Stimulated activated CD8-positive, alpha-beta memory T cell treated with anti-CD3 and anti-CD28 coated beads, Interleukin-2, amount 100 ng/mL, for 48 hours (primary cell): ENCODE measurements at regions not wholly inside any gene's neighbourhood (a gene's known extent, or its start where the extent isn't known, plus 50 kb on each side); places are given as distances from the start of the nearest gene placed in this dataset.
"Not testable (repeated sequence)": the region's sequence is repeated elsewhere in the genome, so short reads cannot be mapped to it uniquely, and the experiment has no call there.

Experiments
- DNase-seq, 2 donors: peaks; one replicate each; pipeline ENCODE4 v3.0.0-alpha.2; 2020; ENCODE audit warnings: low read depth in 2 of 2

GRCh38 chr12:113573148-113573547 is 101.5 kb upstream of the LHX5 start:
- no peak for DNase-seq

GRCh38 chr12:113571713-113572112 is 100.0 kb upstream of the LHX5 start:
- DNase-seq = no peak

- no peak for DNase-seq
Measured at GRCh38 chr12:113569806-113570205, 98.1 kb upstream of the LHX5 start.

- DNase-seq = no peak
Measured at GRCh38 chr12:113568021-113568420, 96.3 kb upstream of the LHX5 start.

- DNase-seq = no peak
Measured at GRCh38 chr12:113565368-113565767, 93.7 kb upstream of the LHX5 start.

- no peak for DNase-seq
Measured at GRCh38 chr12:113561068-113561780, 89.6 kb upstream of the LHX5 start.

- DNase-seq = no peak
Measured at GRCh38 chr12:113559466-113559865, 87.8 kb upstream of the LHX5 start.

GRCh38 chr12:113555226-113555625 is 83.6 kb upstream of the LHX5 start:
- no peak for DNase-seq

- DNase-seq = no peak
Measured at GRCh38 chr12:113552760-113553159, 81.1 kb upstream of the LHX5 start.

GRCh38 chr12:113551563-113551962 is 79.9 kb upstream of the LHX5 start:
- no peak for DNase-seq

- no peak for DNase-seq
Measured at GRCh38 chr12:113548467-113548866, 76.8 kb upstream of the LHX5 start.

GRCh38 chr12:113546916-113547863 is 75.5 kb upstream of the LHX5 start:
- DNase-seq = no peak

GRCh38 chr12:113537751-113538087 is 66.0 kb upstream of the LHX5 start:
- peak in 1 of 2 donors; percentile 1 for DNase-seq

- no peak for DNase-seq
Measured at GRCh38 chr12:113537046-113537750, 65.5 kb upstream of the LHX5 start.

GRCh38 chr12:113535100-113535499 is 63.4 kb upstream of the LHX5 start:
- DNase-seq = no peak

GRCh38 chr12:113534555-113534954 is 62.9 kb upstream of the LHX5 start:
- no peak for DNase-seq

- DNase-seq = no peak
Measured at GRCh38 chr12:113533842-113534375, 62.2 kb upstream of the LHX5 start.

GRCh38 chr12:113532292-113532691 is 60.6 kb upstream of the LHX5 start:
- no peak for DNase-seq

GRCh38 chr12:113531073-113531472 is 59.4 kb upstream of the LHX5 start:
- not testable (repeated sequence) for DNase-seq

GRCh38 chr12:113528606-113529293 is 57.1 kb upstream of the LHX5 start:
- no peak for DNase-seq

- DNase-seq = no peak
Measured at GRCh38 chr12:113525066-113525465, 53.4 kb upstream of the LHX5 start.

GRCh38 chr12:113524495-113524894 is 52.8 kb upstream of the LHX5 start:
- no peak for DNase-seq
